Colonic mucosa (tissue), 4 donors: ENCODE measurements at regions not wholly inside any gene's neighbourhood (a gene's known extent, or its start where the extent isn't known, plus 50 kb on each side); places are given as distances from the start of the nearest gene placed in this dataset.

Experiments used
- DNase-seq: peaks from one replicate; pipeline ENCODE4 v3.0.0-alpha.2; 2020
- H3K27ac ChIP-seq: fragments of 200-600 bp; one replicate; pipeline ENCODE4 v1.8.0; 2021
- H3K27me3 ChIP-seq: fragments of 200-600 bp; one replicate; pipeline ENCODE4 v1.8.0; 2021
- H3K36me3 ChIP-seq: fragments of 200-600 bp; one replicate; pipeline ENCODE4 v1.8.0; 2021
- H3K4me1 ChIP-seq: fragments of 200-600 bp; one replicate; pipeline ENCODE4 v1.8.0; 2021; ENCODE audit warnings: mild to moderate bottlenecking
- H3K4me3 ChIP-seq: fragments of 200-600 bp; one replicate; pipeline ENCODE4 v1.8.0; 2021
- H3K9ac ChIP-seq, 2 donors: one replicate each; pipeline ENCODE4 v1.7.0; 2013; ENCODE audit warnings: control low read depth in 2 of 2, low read depth in 2 of 2, low read length in 2 of 2
- H3K9me3 ChIP-seq: fragments of 200-600 bp; one replicate; pipeline ENCODE4 v1.8.0; 2021
- intact Hi-C: fragments of 100-400 bp; cut with DNase I; formaldehyde crosslinking; loops from one replicate; pipeline ENCODE4 v1.14.1; 2022
- TF ChIP-seq, protein P1 (sequence below): fragments of 200-600 bp; IDR thresholded peaks from one replicate; pipeline ENCODE4 v1.8.0; 2022; ENCODE audit warnings: antibody characterized with exemption, mild to moderate bottlenecking
- donor health status: healthy.
- donor health status: DM: no; HTN: no; CAD: no.
- donor health status: DM: no; HTN: no; CAD: no.

DNA sequence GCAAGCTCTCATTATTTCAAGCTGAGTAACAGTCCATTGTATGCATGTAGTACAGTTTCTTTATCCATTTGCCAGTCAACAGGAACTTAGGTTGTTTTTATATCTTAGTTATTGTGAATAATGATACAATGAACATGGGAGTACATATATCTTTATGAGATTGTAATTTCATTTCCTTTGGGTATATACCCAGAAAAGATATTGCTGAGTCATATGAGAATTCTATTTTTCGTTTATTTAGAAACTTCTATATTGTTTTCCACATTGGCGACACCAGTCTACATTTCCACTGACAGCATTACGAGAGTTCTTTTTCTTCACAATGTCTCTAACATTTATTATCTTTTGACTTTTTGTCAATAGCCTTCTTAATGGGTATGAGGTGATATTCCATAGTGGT is 477.8 kb upstream of the PAPPA start:
- H3K27me3 ChIP-seq = no peaks in the 10 kb centered on the region
- intact Hi-C loops = no loop called here
- no peak overlapping the region for H3K9ac ChIP-seq
- no peaks in the 10 kb centered on the region for H3K36me3 ChIP-seq
- no peak overlapping the region for H3K4me3 ChIP-seq
- H3K27ac ChIP-seq = no peak overlapping the region
- TF ChIP-seq, protein P1, sequence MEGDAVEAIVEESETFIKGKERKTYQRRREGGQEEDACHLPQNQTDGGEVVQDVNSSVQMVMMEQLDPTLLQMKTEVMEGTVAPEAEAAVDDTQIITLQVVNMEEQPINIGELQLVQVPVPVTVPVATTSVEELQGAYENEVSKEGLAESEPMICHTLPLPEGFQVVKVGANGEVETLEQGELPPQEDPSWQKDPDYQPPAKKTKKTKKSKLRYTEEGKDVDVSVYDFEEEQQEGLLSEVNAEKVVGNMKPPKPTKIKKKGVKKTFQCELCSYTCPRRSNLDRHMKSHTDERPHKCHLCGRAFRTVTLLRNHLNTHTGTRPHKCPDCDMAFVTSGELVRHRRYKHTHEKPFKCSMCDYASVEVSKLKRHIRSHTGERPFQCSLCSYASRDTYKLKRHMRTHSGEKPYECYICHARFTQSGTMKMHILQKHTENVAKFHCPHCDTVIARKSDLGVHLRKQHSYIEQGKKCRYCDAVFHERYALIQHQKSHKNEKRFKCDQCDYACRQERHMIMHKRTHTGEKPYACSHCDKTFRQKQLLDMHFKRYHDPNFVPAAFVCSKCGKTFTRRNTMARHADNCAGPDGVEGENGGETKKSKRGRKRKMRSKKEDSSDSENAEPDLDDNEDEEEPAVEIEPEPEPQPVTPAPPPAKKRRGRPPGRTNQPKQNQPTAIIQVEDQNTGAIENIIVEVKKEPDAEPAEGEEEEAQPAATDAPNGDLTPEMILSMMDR = no peak
- H3K4me1 ChIP-seq = no peaks in the 10 kb centered on the region
- H3K9me3 ChIP-seq = no peaks in the 10 kb centered on the region
- no peak for DNase-seq

DNA sequence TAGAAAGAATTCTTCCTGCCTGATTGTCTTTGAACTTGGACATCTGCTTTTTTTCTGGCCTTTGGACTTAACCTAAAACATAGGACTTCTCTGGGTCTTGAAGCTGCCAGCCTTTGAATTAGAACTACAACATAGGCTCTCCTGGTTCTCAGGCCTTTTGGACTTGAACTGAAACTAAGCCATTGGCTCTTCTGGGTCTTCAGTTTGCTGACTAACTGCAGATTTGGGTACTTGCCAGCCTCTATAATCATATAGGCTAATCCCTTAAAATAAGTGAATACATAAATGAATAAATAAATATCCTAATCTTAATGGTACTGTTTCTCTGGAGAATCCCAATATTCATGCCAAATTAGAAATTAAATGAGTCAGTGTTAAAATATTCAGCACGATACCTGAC is 473.4 kb upstream of the PAPPA start:
- TF ChIP-seq, protein P1 = no peak
- Histone ChIP-seq H3K9ac (no peak overlapping the region), H3K27me3 (no peaks in the 10 kb centered on the region), H3K4me3 (no peak overlapping the region), H3K4me1 (no peaks in the 10 kb centered on the region), H3K36me3 (no peaks in the 10 kb centered on the region), H3K27ac (no peak overlapping the region), H3K9me3 (no peaks in the 10 kb centered on the region)
- intact Hi-C loops = no loop called here
- no peak for DNase-seq

DNA sequence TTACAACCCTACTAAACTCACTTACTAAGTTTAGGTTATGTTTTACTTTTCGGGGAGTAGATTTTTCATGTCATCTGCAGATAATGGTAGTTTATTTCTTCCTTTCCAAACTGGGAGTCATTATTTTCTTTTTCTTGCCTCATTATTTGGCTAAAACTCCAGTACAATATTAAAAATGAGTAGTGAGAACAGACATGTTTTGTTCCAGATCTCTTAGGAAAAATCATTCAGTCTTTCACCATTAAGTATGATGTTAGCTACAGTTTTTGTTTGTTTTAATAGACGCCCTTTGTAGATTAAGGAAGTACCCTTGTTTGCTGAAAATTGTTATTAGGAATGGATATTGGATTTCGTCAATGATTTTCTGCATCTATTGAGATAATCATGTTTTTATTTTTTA is 472.0 kb upstream of the PAPPA start:
- DNase-seq = no peak
- TF ChIP-seq, protein P1 = no peak
- Histone ChIP-seq H3K27me3 (no peaks in the 10 kb centered on the region), H3K9me3 (no peaks in the 10 kb centered on the region), H3K36me3 (no peaks in the 10 kb centered on the region), H3K9ac (no peak overlapping the region), H3K4me3 (no peak overlapping the region), H3K27ac (no peak overlapping the region), H3K4me1 (no peaks in the 10 kb centered on the region)
- intact Hi-C loops = no loop called here

DNA sequence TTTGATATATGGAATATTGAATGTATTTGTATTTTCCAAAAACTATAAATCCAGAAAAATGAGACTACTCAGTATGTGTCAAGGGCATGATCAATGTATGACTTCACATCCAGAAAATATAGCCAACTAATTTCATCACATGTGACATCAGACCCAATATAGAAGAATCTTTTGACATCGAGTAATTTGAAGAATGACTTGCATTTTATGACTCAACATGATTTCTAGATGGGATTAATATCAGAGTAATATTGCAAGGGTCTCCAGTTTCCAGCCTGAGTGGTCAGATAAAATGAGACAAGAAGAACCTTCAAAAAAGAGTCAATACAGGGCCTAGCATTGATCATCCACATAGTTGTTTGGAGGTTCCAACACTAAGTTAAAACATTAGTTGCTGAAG is 467.5 kb upstream of the PAPPA start:
- no peaks in the 10 kb centered on the region for H3K9me3 ChIP-seq
- no peak overlapping the region for H3K9ac ChIP-seq
- H3K4me3 ChIP-seq = no peak overlapping the region
- intact Hi-C loops = no loop called here
- no peak for DNase-seq
- no peaks in the 10 kb centered on the region for H3K4me1 ChIP-seq
- no peaks in the 10 kb centered on the region for H3K36me3 ChIP-seq
- H3K27ac ChIP-seq = no peak overlapping the region
- no peaks in the 10 kb centered on the region for H3K27me3 ChIP-seq
- TF ChIP-seq, protein P1 = no peak

DNA sequence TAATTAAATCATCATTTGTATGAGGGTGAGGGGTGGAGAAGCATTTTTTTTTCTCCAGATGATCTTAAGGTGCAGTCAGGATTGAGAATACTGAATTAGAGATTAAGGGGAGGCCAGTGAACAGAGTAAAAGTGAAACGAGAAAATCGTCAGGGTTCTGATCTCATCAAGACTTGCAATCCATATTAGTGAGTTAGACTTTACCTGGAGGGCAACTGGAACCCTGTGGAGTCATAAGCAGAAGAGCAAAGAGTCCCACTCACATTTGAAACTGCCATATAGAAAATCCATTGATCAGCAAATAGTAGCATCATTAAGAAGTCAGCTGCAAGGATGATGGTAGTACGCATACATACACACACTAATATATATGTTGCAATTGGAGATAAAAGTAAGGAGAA is 466.2 kb upstream of the PAPPA start:
- no peaks in the 10 kb centered on the region for H3K9me3 ChIP-seq
- TF ChIP-seq, protein P1 = no peak
- intact Hi-C loops = no loop called here
- H3K27me3 ChIP-seq = no peaks in the 10 kb centered on the region
- no peak for DNase-seq
- H3K4me1 ChIP-seq = no peaks in the 10 kb centered on the region
- H3K9ac ChIP-seq = no peak overlapping the region
- no peak overlapping the region for H3K27ac ChIP-seq
- H3K4me3 ChIP-seq = no peak overlapping the region
- no peaks in the 10 kb centered on the region for H3K36me3 ChIP-seq

DNA sequence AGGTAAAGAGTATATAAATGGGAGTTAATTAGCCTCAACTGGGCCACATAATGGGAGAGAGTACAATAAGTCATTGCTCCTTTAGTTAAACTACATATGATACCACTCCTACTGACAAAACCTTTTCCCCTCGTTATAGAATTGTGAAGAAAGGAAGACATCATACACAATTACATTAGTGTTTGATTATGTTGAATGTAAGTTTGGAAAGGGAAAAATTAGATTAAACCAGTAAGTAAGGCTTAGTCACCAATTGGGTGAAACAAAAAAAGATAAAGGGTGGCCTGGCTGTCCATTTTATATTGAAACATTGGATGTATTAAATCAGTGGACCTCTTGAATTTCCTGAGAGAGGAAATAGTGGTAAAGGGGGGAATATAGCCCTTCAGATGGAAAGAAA is 464.3 kb upstream of the PAPPA start:
- Histone ChIP-seq H3K9me3 (no peaks in the 10 kb centered on the region), H3K4me3 (no peak overlapping the region), H3K36me3 (no peaks in the 10 kb centered on the region), H3K27ac (no peak overlapping the region), H3K27me3 (no peaks in the 10 kb centered on the region), H3K4me1 (no peaks in the 10 kb centered on the region), H3K9ac (no peak overlapping the region)
- DNase-seq = no peak
- TF ChIP-seq, protein P1 = no peak
- intact Hi-C loops = no loop called here
